Heart left ventricle (tissue), 16 donors: ENCODE measurements at regions not wholly inside any gene's neighbourhood (a gene's known extent, or its start where the extent isn't known, plus 50 kb on each side); places are given as distances from the start of the nearest gene placed in this dataset.
"Not testable (repeated sequence)": the region's sequence is repeated elsewhere in the genome, so short reads cannot be mapped to it uniquely, and the experiment has no call there.

ENCODE experiments used
- ATAC-seq, 4 donors: fragments of 200-7000 bp; cut with Tn5 transposase; one replicate each; pipeline ENCODE4 v1.9.1; 2020 to 2022; ENCODE audit warnings: moderate library complexity in 4 of 4, mild to moderate bottlenecking in 3 of 4, moderate number of reproducible peaks in 1 of 4
- DNase-seq, 5 donors: peaks; one replicate each; pipeline ENCODE4 v3.0.0-alpha.2; 2020
- H3K27ac ChIP-seq, 12 donors: fragments of 200-600 bp; sonication (generic) in 4 of 12; one replicate each; pipeline versions ENCODE4 v1.5.0 to v1.8.0; 2016 to 2022; ENCODE audit warnings: mild to moderate bottlenecking in 2 of 12
- H3K27me3 ChIP-seq, 9 donors: fragments of 200-600 bp; sonication (generic) in 2 of 9; one replicate each; pipeline versions ENCODE4 v1.5.1 to v1.8.0; 2016 to 2022; ENCODE audit warnings: mild to moderate bottlenecking in 3 of 9
- H3K36me3 ChIP-seq, 9 donors: fragments of 200-600 bp; sonication (generic) in 2 of 9; one replicate each; pipeline versions ENCODE4 v1.5.0 to v1.8.0; 2018 to 2022; ENCODE audit warnings: mild to moderate bottlenecking in 2 of 9
- H3K4me1 ChIP-seq, 12 donors: fragments of 200-600 bp; sonication (generic) in 4 of 12; one replicate each; pipeline versions ENCODE4 v1.5.0 to v1.8.0; 2016 to 2022; ENCODE audit warnings: mild to moderate bottlenecking in 3 of 12
- H3K4me3 ChIP-seq, 12 donors: fragments of 200-600 bp; sonication (generic) in 4 of 12; one replicate each; pipeline versions ENCODE4 v1.5.0 to v1.8.0; 2017 to 2022; ENCODE audit warnings: mild to moderate bottlenecking in 9 of 12, moderate library complexity in 4 of 12
- H3K9me3 ChIP-seq, 12 donors: fragments of 200-600 bp; sonication (generic) in 4 of 12; one replicate each; pipeline versions ENCODE4 v1.5.0 to v1.8.0; 2016 to 2022; ENCODE audit warnings: mild to moderate bottlenecking in 1 of 12
- CTCF ChIP-seq, 12 donors: fragments of 200-600 bp; sonication (generic) in 4 of 12; IDR thresholded peaks; one replicate each; pipeline versions ENCODE4 v1.5.0 to v1.8.0; 2018 to 2022; ENCODE audit warnings: antibody characterized with exemption in 12 of 12, mild to moderate bottlenecking in 5 of 12
- POLR2A ChIP-seq, 2 donors: fragments of 450-650 bp; IDR thresholded peaks; one replicate each; pipeline ENCODE4 v1.6.1; 2017; ENCODE audit warnings: antibody characterized with exemption in 2 of 2, mild to moderate bottlenecking in 2 of 2, moderate library complexity in 2 of 2
- WGBS, 4 donors: extraction: QIAGEN DNeasy Blood & Tissue Kit in 2 of 4; methylation state at CpG; one replicate each; pipeline versions ENCODE4 v1.1.5 to v1.1.7; 2013 to 2018; 5-methylcytosine and 5-hydroxymethylcytosine counted together
- intact Hi-C, 10 donors: fragments of 100-400 bp; cut with DNase I; formaldehyde crosslinking; loops; one replicate each; pipeline versions ENCODE4 v1.11.1 to v1.14.2; 2022
- donor health status: ischemic (EF 13 %, LVEDD 7.1; RV severe dilation, severe dysfunction).
- donor health status: healthy with polysubstance abuse.
- donor health status: DM: no; HTN: yes; CAD: no.
- donor health status: DM: no; HTN: no; CAD: no.
- donor health status: ischemic (EF 25% LVEDD 6.9; RV normal size, moderate dysfunction).
- donor health status: ischemic (EF 25% LVEDD 5.7; RV mildly dilated, moderate dysfunction).
- donor health status: healthy.
- donor health status: DM: yes; HTN: yes; CAD: no.
- donor health status: ischemic (EF 35%, LVEDD 5.7; RV mildly dilated, moderate dysfunction).
- donor health status: nonischemic (EF 11% LVEDD 7.7; RV severe dilation, severe dysfunction).
- donor health status: DM: yes; HTN: yes; CAD: no.
- donor health status: PGD.
- donor health status: ischemic (EF 29% LVEDD 5.4; RV normal size, mild dysfunction).
- donor health status: nonischemic (EF 23%, LVEDD 6.1; RV moderate dilation, normal function).

GRCh38 chr2:140076164-140076563 is 1296.0 kb upstream of the NXPH2 start:
- H3K9me3 ChIP-seq, result no peaks in the 10 kb centered on the region
- 81 to 90% (median 85%) methylated on average over 2 of the region's 2 CpGs for WGBS, 4 donors
- no peaks in the 10 kb centered on the region for H3K27me3 ChIP-seq
- H3K4me1 ChIP-seq, result no peaks in the 10 kb centered on the region
- H3K4me3 ChIP-seq, result no peak overlapping the region
- DNase-seq (no peak), ATAC-seq (no peak)
- no peaks in the 10 kb centered on the region for H3K36me3 ChIP-seq
- intact Hi-C loops, result no loop called here
- no peak for TF ChIP-seq POLR2A (IDR thresholded peaks at IDR 0.05)
- no peak for TF ChIP-seq CTCF (IDR thresholded peaks at IDR 0.05)
- no peak overlapping the region for H3K27ac ChIP-seq

- H3K27me3 ChIP-seq, ATAC-seq, H3K9me3 ChIP-seq, H3K27ac ChIP-seq, H3K4me3 ChIP-seq, H3K4me1 ChIP-seq, intact Hi-C loops, H3K36me3 ChIP-seq: not testable (repeated sequence)
- 93 to 98% (median 94%) methylated on average over 22 to 30 of the region's 30 CpGs for WGBS, 4 donors
- DNase-seq, result peak in 1 of 5 donors; percentile 51
Measured at GRCh38 chr2:140073763-140074162, 1293.6 kb upstream of the NXPH2 start.

GRCh38 chr2:140067661-140068060 is 1287.5 kb upstream of the NXPH2 start:
- intact Hi-C loops, result no loop called here
- Histone ChIP-seq H3K27ac (no peak overlapping the region), H3K4me3 (no peak overlapping the region), H3K27me3 (no peaks in the 10 kb centered on the region), H3K9me3 (no peaks in the 10 kb centered on the region), H3K4me1 (no peaks in the 10 kb centered on the region), H3K36me3 (no peaks in the 10 kb centered on the region)
- TF ChIP-seq CTCF (IDR thresholded peaks at IDR 0.05) (no peak), POLR2A (IDR thresholded peaks at IDR 0.05) (no peak)
- no peak for DNase-seq
- no peak for ATAC-seq
- WGBS, 4 donors, result 44 to 65% (median 61%) methylated on average over 1 of the region's 1 CpG

- Histone ChIP-seq H3K27ac (no peak overlapping the region), H3K4me1 (no peaks in the 10 kb centered on the region), H3K27me3 (no peaks in the 10 kb centered on the region), H3K4me3 (no peak overlapping the region), H3K9me3 (no peaks in the 10 kb centered on the region), H3K36me3 (no peaks in the 10 kb centered on the region)
- DNase-seq (no peak), ATAC-seq (no peak)
- intact Hi-C loops, result no loop called here
- TF ChIP-seq POLR2A (IDR thresholded peaks at IDR 0.05) (no peak), CTCF (IDR thresholded peaks at IDR 0.05) (no peak)
- 68 to 74% (median 73%) methylated on average over 1 of the region's 1 CpG for WGBS, 4 donors
Measured at GRCh38 chr2:140064243-140064642, 1284.1 kb upstream of the NXPH2 start.

GRCh38 chr2:140063356-140063755 is 1283.2 kb upstream of the NXPH2 start:
- no peaks in the 10 kb centered on the region for H3K27me3 ChIP-seq
- ATAC-seq, result no peak
- no peak overlapping the region for H3K4me3 ChIP-seq
- 48 to 66% (median 56%) methylated on average over 2 of the region's 2 CpGs for whole genome bisulfite sequencing, 4 donors
- DNase-seq, result no peak
- no peaks in the 10 kb centered on the region for H3K4me1 ChIP-seq
- H3K9me3 ChIP-seq, result no peaks in the 10 kb centered on the region
- intact Hi-C loops, result no loop called here
- TF ChIP-seq POLR2A (IDR thresholded peaks at IDR 0.05) (no peak), CTCF (IDR thresholded peaks at IDR 0.05) (no peak)
- H3K36me3 ChIP-seq, result no peaks in the 10 kb centered on the region
- no peak overlapping the region for H3K27ac ChIP-seq
